Psoas muscle (tissue), 7 donors: ENCODE measurements at regions not wholly inside any gene's neighbourhood (a gene's known extent, or its start where the extent isn't known, plus 50 kb on each side); places are given as distances from the start of the nearest gene placed in this dataset.

Source experiments
- ATAC-seq, 4 donors: fragments of 200-7000 bp; cut with Tn5 transposase; one replicate each; pipeline ENCODE4 v1.9.1; 2020; ENCODE audit warnings: moderate library complexity in 3 of 4, mild to moderate bottlenecking in 2 of 4
- DNase-seq, 2 donors: peaks; one replicate each; pipeline ENCODE4 v3.0.0-alpha.2; 2020
- H3K27ac ChIP-seq: fragments of 200-600 bp; one replicate; pipeline ENCODE4 v1.8.0; 2022
- H3K27me3 ChIP-seq, 3 donors: fragments of 200-600 bp in 1 of 3; one replicate each; pipeline versions ENCODE4 v1.6.1 to v1.8.0; 2013 to 2022; ENCODE audit warnings: low read length in 2 of 3, mild to moderate bottlenecking in 2 of 3, moderate library complexity in 1 of 3; ENCODE audit not compliant: insufficient read depth in 3 of 3
- H3K36me3 ChIP-seq, 2 donors: fragments of 200-600 bp in 1 of 2; one replicate each; pipeline versions ENCODE4 v1.6.1 to v1.8.0; 2013 to 2022; ENCODE audit warnings: low read depth in 1 of 2, mild to moderate bottlenecking in 1 of 2, moderate library complexity in 1 of 2; ENCODE audit not compliant: insufficient read depth in 1 of 2
- H3K4me1 ChIP-seq: fragments of 200-600 bp; one replicate; pipeline ENCODE4 v1.8.0; 2022
- H3K4me3 ChIP-seq: fragments of 200-600 bp; one replicate; pipeline ENCODE4 v1.8.0; 2022; ENCODE audit warnings: mild to moderate bottlenecking
- H3K9me3 ChIP-seq: fragments of 200-600 bp; one replicate; pipeline ENCODE4 v1.8.0; 2022
- CTCF ChIP-seq: fragments of 200-600 bp; IDR thresholded peaks from one replicate; pipeline ENCODE4 v1.8.0; 2022; ENCODE audit warnings: antibody characterized with exemption
- whole genome bisulfite sequencing, 3 donors: extraction: QIAGEN DNeasy Blood & Tissue Kit; methylation state at CpG; one replicate each; pipeline versions ENCODE4 v1.1.6 to v1.1.7; 2013; 5-methylcytosine and 5-hydroxymethylcytosine counted together
- intact Hi-C, 2 donors: fragments of 100-400 bp; cut with DNase I; formaldehyde crosslinking; loops; one replicate each; pipeline versions ENCODE4 v1.11.0 to v1.14.2; 2022
- donor health status: healthy with polysubstance abuse.
- donor health status: DM: no; HTN: no; CAD: no; lungs with moderate emphysema.
- donor health status: Bipolar disorder and iron deficiency.
- donor health status: healthy.
- donor health status: DM: yes; HTN: yes; CAD: no.
- donor health status: DM: no; HTN: no; CAD: no.
- donor health status: DM: yes; HTN: yes; CAD: no.

GRCh38 chr2:45263147-45263546, 253.9 kb upstream of the SIX2 start:
- DNase-seq = no peak
- Histone ChIP-seq H3K4me3 (no peak overlapping the region), H3K27ac (no peak overlapping the region), H3K9me3 (no peaks in the 10 kb centered on the region), H3K27me3 (no peaks in the 10 kb centered on the region), H3K36me3 (no peaks in the 10 kb centered on the region), H3K4me1 (peaks cover 6% of the 10 kb centered on the region)
- no peak for TF ChIP-seq CTCF
- no peak for ATAC-seq
- WGBS, 3 donors = 74 to 82% (median 81%) methylated on average over 6 of the region's 6 CpGs
- intact Hi-C loops = no loop called here

GRCh38 chr2:45261746-45262145, 252.5 kb upstream of the SIX2 start:
- Histone ChIP-seq H3K4me3 (no peak overlapping the region), H3K4me1 (peaks cover 16% of the 10 kb centered on the region), H3K36me3 (no peaks in the 10 kb centered on the region), H3K27ac (no peak overlapping the region), H3K27me3 (no peaks in the 10 kb centered on the region), H3K9me3 (no peaks in the 10 kb centered on the region)
- WGBS, 3 donors = 74 to 86% (median 83%) methylated on average over 4 of the region's 4 CpGs
- ATAC-seq = no peak
- intact Hi-C loops = no loop called here
- DNase-seq = no peak
- TF ChIP-seq CTCF = no peak

- no peak for TF ChIP-seq CTCF
- H3K4me3 ChIP-seq = no peak overlapping the region
- H3K27ac ChIP-seq = no peak overlapping the region
- WGBS, 3 donors = 57 to 66% (median 61%) methylated on average over 5 of the region's 5 CpGs
- no peaks in the 10 kb centered on the region for H3K9me3 ChIP-seq
- no peak for ATAC-seq
- intact Hi-C loops = no loop called here
- peaks cover 22% of the 10 kb centered on the region for H3K4me1 ChIP-seq
- no peak for DNase-seq
- H3K27me3 ChIP-seq = no peaks in the 10 kb centered on the region
- H3K36me3 ChIP-seq = no peaks in the 10 kb centered on the region
Measured at GRCh38 chr2:45260946-45261345, 251.7 kb upstream of the SIX2 start.

- Histone ChIP-seq H3K4me1 (peaks cover 28% of the 10 kb centered on the region), H3K27me3 (no peaks in the 10 kb centered on the region), H3K36me3 (no peaks in the 10 kb centered on the region), H3K9me3 (no peaks in the 10 kb centered on the region), H3K27ac (no peak overlapping the region), H3K4me3 (no peak overlapping the region)
- 51 to 71% (median 60%) methylated on average over 8 of the region's 8 CpGs for WGBS, 3 donors
- DNase-seq (no peak), ATAC-seq (no peak)
- TF ChIP-seq CTCF = no peak
- intact Hi-C loops = no loop called here
Measured at GRCh38 chr2:45259547-45260160, 250.4 kb upstream of the SIX2 start.

GRCh38 chr2:45259138-45259537, 249.9 kb upstream of the SIX2 start:
- ATAC-seq = no peak
- 21 to 31% (median 21%) methylated on average over 8 of the region's 8 CpGs for WGBS, 3 donors
- Histone ChIP-seq H3K27me3 (no peaks in the 10 kb centered on the region), H3K9me3 (no peaks in the 10 kb centered on the region), H3K4me3 (no peak overlapping the region), H3K27ac (no peak overlapping the region), H3K36me3 (no peaks in the 10 kb centered on the region), H3K4me1 (peaks cover 28% of the 10 kb centered on the region)
- no peak for TF ChIP-seq CTCF
- intact Hi-C loops = no loop called here
- no peak for DNase-seq
